ENCODE measurements at regions not wholly inside any gene's neighbourhood (a gene's known extent, or its start where the extent isn't known, plus 50 kb on each side); places are given as distances from the start of the nearest gene placed in this dataset.

DNA sequence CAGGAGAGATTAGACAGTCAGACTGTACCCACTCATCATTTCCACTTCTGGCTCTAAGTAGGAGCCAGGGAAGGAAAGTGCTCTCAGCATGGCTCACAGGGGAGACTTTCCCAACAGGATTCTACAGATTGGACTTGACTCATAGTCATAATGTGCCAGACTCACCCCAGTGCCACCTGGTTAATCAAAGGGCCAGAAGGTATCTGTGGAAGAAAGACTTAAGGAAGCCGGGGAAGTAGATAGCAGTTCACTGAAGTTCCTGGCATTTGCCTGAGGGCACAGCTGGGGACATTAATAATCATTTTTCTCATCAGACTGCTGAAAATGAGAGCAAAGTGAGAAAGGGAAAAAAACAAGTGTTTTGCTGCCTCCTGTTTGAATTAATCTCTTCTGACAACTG lies 717.5 kb downstream of the TUSC7 start:
- H3K27ac ChIP-seq (ENCODE audit: extremely low read depth, low read depth, low read length), result no peak overlapping the region
- in situ Hi-C loops (cut with MboI) (no loop called here), intact Hi-C loops (cut with micrococcal nuclease) (no loop called here)
- H3K4me3 ChIP-seq, result no peak overlapping the region
- whole genome bisulfite sequencing (ENCODE audit: insufficient coverage, low coverage, missing lambda C conversion rate), result no CpG with 5 or more reads among the region's 1 CpG
- no peaks in the 10 kb centered on the region for H3K9me3 ChIP-seq (replicated peaks; ENCODE audit: control insufficient read depth, insufficient read depth, low read depth, low read length)
- no peaks in the 10 kb centered on the region for H3K9me1 ChIP-seq (ENCODE audit: control insufficient read depth, insufficient read depth, low read length)
- H3K4me2 ChIP-seq (ENCODE audit: insufficient read depth, low read length), result no peak overlapping the region
- H3K4me1 ChIP-seq (replicated peaks in 1 of 2; ENCODE audit: control insufficient read depth in 2 of 2, insufficient read depth in 2 of 2, low read length in 2 of 2), result no peaks in the 10 kb centered on the region
- DNase-seq (ENCODE audit: extremely low read depth in 1 of 4, low spot score in 3 of 4), result no peak
- H3K9ac ChIP-seq (ENCODE audit: insufficient read depth in 1 of 2, low read depth in 2 of 2, low read length in 2 of 2), result no peak overlapping the region
- H4K20me1 ChIP-seq (replicated peaks; ENCODE audit: control insufficient read depth, insufficient read depth, low read length), result no peaks in the 10 kb centered on the region
- no peak overlapping the region for H2AFZ ChIP-seq (ENCODE audit: low read depth, low read length)
- no peaks in the 10 kb centered on the region for H3K79me2 ChIP-seq (ENCODE audit: control insufficient read depth, insufficient read depth, low read length)
- POLR2A ChIA-PET, result no interaction called here
- no peaks in the 10 kb centered on the region for H3K36me3 ChIP-seq (ENCODE audit: control insufficient read depth, insufficient read depth, low read length)
- no peak for FAIRE-seq
- CTCF ChIA-PET (ENCODE audit: low intra/inter-chr PET ratio), result no interaction called here
- no peaks in the 10 kb centered on the region for H3K27me3 ChIP-seq (ENCODE audit: control insufficient read depth in 2 of 2, insufficient read depth in 2 of 2, low read length in 2 of 2)
- no TSS peak for BruUV-seq (replicated peaks)
- no peak for ATAC-seq
- TF ChIP-seq PYGO2 (tag; IDR thresholded peaks at IDR 0.05) (no peak), ATF4 (CRISPR knock-in tag; IDR thresholded peaks at IDR 0.05) (no peak), ZNF436 (CRISPR knock-in tag; IDR thresholded peaks at IDR 0.05) (no peak), NR2C2 (CRISPR knock-in tag; IDR thresholded peaks at IDR 0.05) (no peak), NR2C2 (tag; IDR thresholded peaks at IDR 0.05) (no peak), MNT (conservative IDR thresholded peaks at IDR 0.05) (no peak), ZNF24 (IDR thresholded peaks at IDR 0.05) (no peak), ZNF561 (CRISPR knock-in tag; conservative IDR thresholded peaks at IDR 0.05) (no peak), SUPT5H (IDR thresholded peaks at IDR 0.05) (no peak), CBX1 (IDR thresholded peaks at IDR 0.05; ENCODE audit: low read depth) (no peak), ATF3 (IDR thresholded peaks at IDR 0.05) (no peak), ATF3 (CRISPR knock-in tag; conservative IDR thresholded peaks at IDR 0.05) (no peak), POLR2H (tag; IDR thresholded peaks at IDR 0.05; ENCODE audit: low read depth) (no peak), TFE3 (CRISPR knock-in tag; IDR thresholded peaks at IDR 0.05) (no peak), WHSC1 (IDR thresholded peaks at IDR 0.05; ENCODE audit: low read length) (no peak), ZEB2 (IDR thresholded peaks at IDR 0.05) (no peak)
- TF ChIP-seq, protein P1, sequence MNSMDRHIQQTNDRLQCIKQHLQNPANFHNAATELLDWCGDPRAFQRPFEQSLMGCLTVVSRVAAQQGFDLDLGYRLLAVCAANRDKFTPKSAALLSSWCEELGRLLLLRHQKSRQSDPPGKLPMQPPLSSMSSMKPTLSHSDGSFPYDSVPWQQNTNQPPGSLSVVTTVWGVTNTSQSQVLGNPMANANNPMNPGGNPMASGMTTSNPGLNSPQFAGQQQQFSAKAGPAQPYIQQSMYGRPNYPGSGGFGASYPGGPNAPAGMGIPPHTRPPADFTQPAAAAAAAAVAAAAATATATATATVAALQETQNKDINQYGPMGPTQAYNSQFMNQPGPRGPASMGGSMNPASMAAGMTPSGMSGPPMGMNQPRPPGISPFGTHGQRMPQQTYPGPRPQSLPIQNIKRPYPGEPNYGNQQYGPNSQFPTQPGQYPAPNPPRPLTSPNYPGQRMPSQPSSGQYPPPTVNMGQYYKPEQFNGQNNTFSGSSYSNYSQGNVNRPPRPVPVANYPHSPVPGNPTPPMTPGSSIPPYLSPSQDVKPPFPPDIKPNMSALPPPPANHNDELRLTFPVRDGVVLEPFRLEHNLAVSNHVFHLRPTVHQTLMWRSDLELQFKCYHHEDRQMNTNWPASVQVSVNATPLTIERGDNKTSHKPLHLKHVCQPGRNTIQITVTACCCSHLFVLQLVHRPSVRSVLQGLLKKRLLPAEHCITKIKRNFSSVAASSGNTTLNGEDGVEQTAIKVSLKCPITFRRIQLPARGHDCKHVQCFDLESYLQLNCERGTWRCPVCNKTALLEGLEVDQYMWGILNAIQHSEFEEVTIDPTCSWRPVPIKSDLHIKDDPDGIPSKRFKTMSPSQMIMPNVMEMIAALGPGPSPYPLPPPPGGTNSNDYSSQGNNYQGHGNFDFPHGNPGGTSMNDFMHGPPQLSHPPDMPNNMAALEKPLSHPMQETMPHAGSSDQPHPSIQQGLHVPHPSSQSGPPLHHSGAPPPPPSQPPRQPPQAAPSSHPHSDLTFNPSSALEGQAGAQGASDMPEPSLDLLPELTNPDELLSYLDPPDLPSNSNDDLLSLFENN (IDR thresholded peaks at IDR 0.05; ENCODE audit: low read depth in 2 of 2, low read length in 2 of 2), result no peak

Measured in K562 (cell line).